Stimulated activated memory B cell treated with anti-CD40 and anti-IgM and Interleukin-4, amounts not matched to agents 10 μg/mL and 1 μg/mL and 100 μg/mL, for 72 hours (primary cell): ENCODE measurements at regions not wholly inside any gene's neighbourhood (a gene's known extent, or its start where the extent isn't known, plus 50 kb on each side); places are given as distances from the start of the nearest gene placed in this dataset.
"Not testable (repeated sequence)": the region's sequence is repeated elsewhere in the genome, so short reads cannot be mapped to it uniquely, and the experiment has no call there.

Source experiments
- ATAC-seq: fragments of 150-1000 bp; cut with Tn5 transposase; 2 replicates; pipeline ENCODE4 v1.10.0; 2021
- H3K27ac Mint-ChIP-seq: one replicate; pipeline ENCODE4 v1.8.0; 2022; ENCODE audit warnings: mild to moderate bottlenecking, mixed read lengths
- H3K27me3 Mint-ChIP-seq: one replicate; pipeline ENCODE4 v1.8.0; 2022; ENCODE audit warnings: mixed read lengths
- H3K36me3 Mint-ChIP-seq: one replicate; pipeline ENCODE4 v1.8.0; 2022; ENCODE audit warnings: mixed read lengths
- H3K4me1 Mint-ChIP-seq: one replicate; pipeline ENCODE4 v1.8.0; 2022; ENCODE audit warnings: mixed read lengths
- H3K4me3 Mint-ChIP-seq: one replicate; pipeline ENCODE4 v1.8.0; 2022; ENCODE audit warnings: mild to moderate bottlenecking, moderate library complexity, mixed read lengths
- H3K9me3 Mint-ChIP-seq: one replicate; pipeline ENCODE4 v1.8.0; 2022; ENCODE audit warnings: mixed read lengths

DNA sequence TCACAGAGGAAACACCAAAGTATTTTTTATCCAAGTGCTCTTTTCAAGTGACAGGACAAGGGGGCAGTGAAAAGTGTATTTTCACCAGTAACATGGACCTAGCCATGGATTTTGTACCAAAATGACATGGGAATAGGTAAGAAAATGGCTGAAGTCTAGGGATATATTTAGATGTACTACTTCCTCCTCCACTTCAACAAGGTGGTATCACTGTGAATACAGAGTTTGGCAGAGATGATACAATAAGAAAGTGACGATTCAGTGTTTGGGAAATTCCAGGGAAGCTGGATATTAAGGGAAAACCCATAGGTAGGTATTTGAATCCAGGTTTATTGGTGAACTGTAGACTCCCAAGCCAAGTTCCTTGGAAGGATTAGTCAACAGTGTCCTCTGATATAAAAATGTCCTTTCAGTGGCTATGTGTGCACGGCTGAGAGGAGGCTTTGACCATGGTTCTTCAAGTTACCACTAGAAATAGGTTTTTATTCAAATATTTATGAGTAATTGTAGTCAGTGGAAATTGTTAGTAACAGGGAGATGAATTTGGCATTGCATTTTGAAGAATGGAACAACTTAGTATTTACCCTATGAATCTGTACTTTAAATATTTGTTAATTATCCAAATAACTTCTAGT is 356.0 kb upstream of the CITED2 start:
- H3K27me3 Mint-ChIP-seq = peaks cover 19% of the 10 kb centered on the region
- peak; percentile 53 for ATAC-seq
- peaks cover 2% of the 10 kb centered on the region for H3K9me3 Mint-ChIP-seq
- H3K27ac Mint-ChIP-seq = no peak overlapping the region
- no peaks in the 10 kb centered on the region for H3K36me3 Mint-ChIP-seq
- H3K4me1 Mint-ChIP-seq = peaks cover 13% of the 10 kb centered on the region
- no peak overlapping the region for H3K4me3 Mint-ChIP-seq

DNA sequence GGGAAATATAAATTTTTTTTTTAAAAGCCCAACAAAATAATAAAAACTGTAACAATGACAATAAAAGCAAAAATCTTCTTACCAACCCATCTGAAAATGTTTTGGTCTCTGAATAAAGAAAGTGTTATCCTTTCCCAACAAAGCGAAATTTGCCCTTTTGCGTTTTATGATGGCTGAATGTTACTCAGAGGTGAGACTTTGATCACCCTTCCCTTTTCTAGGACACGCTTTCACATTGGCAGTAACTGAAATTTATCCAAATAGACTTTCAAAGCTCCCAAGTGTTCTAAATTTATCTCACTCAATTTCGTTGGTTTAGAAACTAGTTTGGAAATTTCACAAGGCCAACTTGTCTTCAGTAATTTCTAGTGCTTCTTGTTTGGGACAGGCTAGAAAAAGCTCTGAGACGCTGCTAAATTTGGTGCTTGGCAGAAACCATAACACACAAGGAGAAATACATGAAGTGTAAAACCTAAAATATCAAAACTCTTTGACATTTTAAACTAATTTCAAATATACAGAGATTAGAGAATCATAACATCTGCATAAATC is 354.5 kb upstream of the CITED2 start:
- no peak overlapping the region for H3K4me3 Mint-ChIP-seq

DNA sequence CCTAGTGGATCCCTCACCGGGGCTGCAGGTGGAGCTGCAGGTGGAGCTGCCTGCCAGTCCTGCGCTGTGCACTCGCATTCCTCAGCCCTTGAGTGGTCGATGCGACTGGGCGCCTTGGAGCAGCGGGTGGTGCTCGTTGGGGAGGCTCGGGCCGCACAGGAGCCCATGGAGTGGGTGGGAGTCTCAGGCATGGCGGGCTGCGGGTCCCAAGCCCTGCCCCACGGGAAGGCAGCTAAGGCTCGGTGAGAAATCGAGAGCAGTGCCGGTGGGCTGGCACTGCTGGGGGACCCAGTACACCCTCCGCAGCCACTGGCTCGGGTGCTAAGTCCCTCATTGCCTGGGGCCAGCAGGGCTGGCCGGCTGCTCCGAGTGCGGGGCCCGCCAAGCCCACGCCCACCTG is 351.8 kb upstream of the CITED2 start:
- H3K4me1 Mint-ChIP-seq, H3K27ac Mint-ChIP-seq, H3K9me3 Mint-ChIP-seq, ATAC-seq, H3K36me3 Mint-ChIP-seq, H3K4me3 Mint-ChIP-seq, H3K27me3 Mint-ChIP-seq: not testable (repeated sequence)

More for the DNA sequence above, 354.5 kb upstream of the CITED2 start:
- peaks cover 13% of the 10 kb centered on the region for H3K4me1 Mint-ChIP-seq
- no peaks in the 10 kb centered on the region for H3K36me3 Mint-ChIP-seq
- no peak overlapping the region for H3K27ac Mint-ChIP-seq
- peaks cover 11% of the 10 kb centered on the region for H3K27me3 Mint-ChIP-seq
- peaks cover 2% of the 10 kb centered on the region for H3K9me3 Mint-ChIP-seq
- ATAC-seq = no peak

DNA sequence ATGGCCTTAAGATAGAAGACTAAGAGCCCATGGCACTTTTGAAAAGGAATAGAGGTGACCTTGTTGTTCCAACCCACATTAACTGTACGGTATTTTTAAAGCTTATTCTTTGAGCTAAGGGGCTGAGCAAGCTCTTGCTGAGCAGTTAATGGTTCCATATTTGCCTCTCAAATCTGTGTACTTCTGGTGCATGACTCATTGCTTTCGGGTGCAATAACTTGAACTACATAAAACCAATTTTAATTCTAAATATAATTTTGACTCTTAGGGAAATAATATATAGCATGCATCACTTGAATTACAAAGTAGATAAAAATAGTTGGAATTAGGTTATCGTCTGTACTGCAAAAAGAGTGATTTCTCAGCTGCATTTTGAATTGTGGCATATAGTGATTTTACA is 348.1 kb upstream of the CITED2 start:
- no peak for ATAC-seq
- Mint-ChIP-seq H3K4me3 (no peak overlapping the region), H3K4me1 (no peaks in the 10 kb centered on the region), H3K27ac (no peak overlapping the region), H3K27me3 (peaks cover 10% of the 10 kb centered on the region), H3K9me3 (peaks cover 5% of the 10 kb centered on the region), H3K36me3 (no peaks in the 10 kb centered on the region)

DNA sequence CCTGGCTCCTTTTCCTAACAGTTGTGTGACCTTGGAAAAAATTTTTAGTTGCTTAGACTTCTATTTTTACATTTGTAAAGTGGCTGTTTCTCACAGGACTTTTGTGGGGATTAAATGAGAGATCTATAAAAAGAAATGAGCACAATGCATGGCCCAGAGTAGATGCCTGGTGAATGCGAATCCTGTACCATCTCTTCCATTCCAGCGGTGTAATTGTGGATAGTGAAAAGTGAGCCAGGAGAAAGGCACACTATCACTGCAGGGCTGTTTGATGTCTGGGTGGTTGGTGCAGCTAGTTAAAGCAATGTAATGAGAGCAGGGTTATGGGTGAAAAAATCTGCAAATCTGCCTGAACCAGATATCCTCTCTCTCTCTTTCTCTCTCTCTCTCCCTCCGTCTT is 347.5 kb upstream of the CITED2 start:
- no peak for ATAC-seq
- no peaks in the 10 kb centered on the region for H3K4me1 Mint-ChIP-seq
- no peak overlapping the region for H3K27ac Mint-ChIP-seq
- no peak overlapping the region for H3K4me3 Mint-ChIP-seq
- peaks cover 10% of the 10 kb centered on the region for H3K27me3 Mint-ChIP-seq
- H3K36me3 Mint-ChIP-seq = no peaks in the 10 kb centered on the region
- H3K9me3 Mint-ChIP-seq = peaks cover 5% of the 10 kb centered on the region

DNA sequence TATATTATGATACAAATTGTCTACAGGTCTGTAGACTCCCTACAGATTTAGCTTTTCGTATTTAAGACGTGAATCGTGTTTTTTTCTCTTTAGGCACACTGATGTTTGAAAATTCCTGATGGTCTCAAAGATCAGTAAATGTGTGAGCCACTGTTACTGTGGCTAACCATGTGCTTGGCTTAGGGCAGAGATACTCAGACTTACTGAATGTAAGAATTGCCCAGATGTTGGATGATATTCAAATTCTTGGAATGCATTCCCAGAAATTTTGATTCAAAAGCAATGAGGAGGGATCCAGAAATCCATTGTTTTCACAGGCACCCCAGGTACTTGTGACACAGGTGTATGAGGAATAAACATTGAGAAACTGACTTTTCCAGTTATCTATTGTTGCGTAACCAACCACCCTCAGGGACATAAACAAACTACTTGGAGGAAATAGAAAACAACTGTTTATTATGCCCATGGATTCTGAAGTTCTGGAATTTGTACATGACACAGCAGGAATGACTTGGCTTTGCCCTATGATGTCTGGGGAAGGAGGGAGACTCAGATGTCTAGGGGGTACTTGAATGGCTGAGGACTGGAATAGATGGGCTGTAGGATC is 339.6 kb upstream of the CITED2 start:
- no peaks in the 10 kb centered on the region for H3K36me3 Mint-ChIP-seq
- ATAC-seq = no peak
- no peaks in the 10 kb centered on the region for H3K4me1 Mint-ChIP-seq
- peaks cover 8% of the 10 kb centered on the region for H3K27me3 Mint-ChIP-seq
- no peak overlapping the region for H3K4me3 Mint-ChIP-seq
- H3K9me3 Mint-ChIP-seq = no peaks in the 10 kb centered on the region
- H3K27ac Mint-ChIP-seq = no peak overlapping the region

DNA sequence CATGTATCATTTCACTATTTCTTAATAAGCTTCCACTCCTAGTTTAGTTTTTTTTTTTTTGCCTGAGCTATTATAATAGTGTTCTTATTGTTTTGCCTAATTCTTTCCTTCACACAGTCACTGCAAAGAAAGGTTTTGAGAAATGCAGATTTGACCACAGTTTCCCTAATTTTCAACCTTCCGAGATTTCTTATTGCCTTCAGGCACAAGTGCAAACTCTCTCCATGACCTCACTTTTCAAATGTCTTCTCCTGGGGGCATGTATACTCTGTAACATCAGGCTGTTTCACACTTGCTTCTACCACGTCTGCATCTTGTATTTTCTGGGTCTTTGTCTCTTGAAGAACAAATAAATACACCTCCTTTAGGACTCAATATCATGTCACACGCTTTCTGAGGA is 339.0 kb upstream of the CITED2 start:
- Mint-ChIP-seq H3K4me1 (no peaks in the 10 kb centered on the region), H3K27me3 (peaks cover 8% of the 10 kb centered on the region), H3K36me3 (no peaks in the 10 kb centered on the region), H3K4me3 (no peak overlapping the region), H3K27ac (no peak overlapping the region), H3K9me3 (no peaks in the 10 kb centered on the region)
- no peak for ATAC-seq

DNA sequence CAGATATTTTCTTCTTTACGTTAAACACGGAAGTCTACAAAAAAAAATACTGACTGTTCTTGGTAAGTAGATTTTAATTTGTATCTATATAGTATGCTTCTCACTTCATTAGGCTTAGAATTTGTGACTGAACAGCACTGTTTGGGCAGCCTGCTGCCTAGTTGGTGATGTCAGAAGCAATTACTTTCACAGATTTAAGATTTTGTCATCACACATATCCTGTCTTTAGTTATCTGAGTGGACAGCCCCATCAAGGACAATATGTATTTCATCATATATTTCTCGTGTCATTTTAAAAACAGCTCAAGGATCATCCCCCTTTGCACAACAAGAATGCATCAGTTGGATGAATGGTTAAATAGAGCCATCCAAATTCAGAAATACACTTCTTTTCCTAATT is 338.4 kb upstream of the CITED2 start:
- H3K4me1 Mint-ChIP-seq = no peaks in the 10 kb centered on the region
- H3K27ac Mint-ChIP-seq = no peak overlapping the region
- no peaks in the 10 kb centered on the region for H3K36me3 Mint-ChIP-seq
- H3K9me3 Mint-ChIP-seq = no peaks in the 10 kb centered on the region
- ATAC-seq = no peak
- no peak overlapping the region for H3K4me3 Mint-ChIP-seq
- H3K27me3 Mint-ChIP-seq = peaks cover 8% of the 10 kb centered on the region

DNA sequence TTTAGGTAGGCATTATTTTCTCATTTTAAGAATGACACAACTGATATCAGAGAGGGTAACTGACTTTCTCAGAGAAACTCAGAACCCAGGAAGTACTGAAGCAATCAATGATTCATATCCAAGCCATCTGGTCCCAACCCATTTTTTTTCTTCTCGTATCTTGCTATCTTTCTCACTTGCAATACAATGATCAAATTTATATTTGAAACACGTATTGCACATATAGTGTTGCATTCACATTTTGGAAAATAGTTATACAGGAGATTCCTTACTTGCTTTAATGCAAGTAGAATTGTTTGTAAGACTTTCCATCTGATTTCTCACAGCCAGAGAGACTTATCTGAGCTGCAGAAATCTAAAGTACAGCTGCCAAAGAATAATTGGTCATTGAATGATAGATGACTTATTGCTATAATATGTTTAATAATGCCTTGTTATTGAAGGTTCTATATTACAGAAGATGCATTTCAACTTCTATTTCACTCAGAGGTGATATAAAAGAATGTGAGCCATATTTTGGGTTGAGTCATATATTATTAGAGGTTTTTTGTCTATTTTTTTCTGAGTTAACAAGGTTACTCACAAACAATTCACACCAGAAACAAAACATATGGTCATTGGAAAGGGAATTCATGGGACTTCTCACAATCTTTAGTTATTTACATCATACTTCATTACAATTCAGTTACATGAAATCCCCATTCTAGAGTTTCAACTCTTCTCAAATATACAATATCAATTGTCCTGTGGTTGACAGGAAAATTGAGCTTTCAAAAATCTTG is 337.5 kb upstream of the CITED2 start:
- H3K9me3 Mint-ChIP-seq = no peaks in the 10 kb centered on the region
- peaks cover 8% of the 10 kb centered on the region for H3K27me3 Mint-ChIP-seq
- ATAC-seq = no peak
- no peak overlapping the region for H3K4me3 Mint-ChIP-seq
- H3K27ac Mint-ChIP-seq = no peak overlapping the region
- H3K36me3 Mint-ChIP-seq = no peaks in the 10 kb centered on the region
- H3K4me1 Mint-ChIP-seq = no peaks in the 10 kb centered on the region

DNA sequence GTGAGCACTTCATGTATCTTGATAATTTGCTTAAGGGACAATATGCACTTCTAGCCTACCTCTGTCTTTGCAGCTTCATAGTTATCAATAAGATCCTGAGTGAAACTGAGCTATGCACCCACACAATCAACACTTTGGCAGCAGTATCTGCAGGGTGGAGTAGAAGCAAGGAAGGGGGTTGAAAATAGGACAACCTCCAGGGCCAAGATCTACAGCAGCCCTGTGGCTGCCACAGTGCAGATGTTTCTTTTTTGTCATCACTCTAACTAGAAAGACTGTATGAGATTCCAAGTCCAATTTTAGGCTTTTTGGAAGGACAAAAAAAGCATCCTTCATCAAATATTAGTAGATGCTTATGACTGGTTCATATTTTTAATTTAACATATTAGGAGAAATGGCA is 336.1 kb upstream of the CITED2 start:
- Mint-ChIP-seq H3K36me3 (no peaks in the 10 kb centered on the region), H3K9me3 (peaks cover 5% of the 10 kb centered on the region), H3K27ac (no peak overlapping the region), H3K4me1 (no peaks in the 10 kb centered on the region), H3K27me3 (peaks cover 8% of the 10 kb centered on the region), H3K4me3 (no peak overlapping the region)
- no peak for ATAC-seq

DNA sequence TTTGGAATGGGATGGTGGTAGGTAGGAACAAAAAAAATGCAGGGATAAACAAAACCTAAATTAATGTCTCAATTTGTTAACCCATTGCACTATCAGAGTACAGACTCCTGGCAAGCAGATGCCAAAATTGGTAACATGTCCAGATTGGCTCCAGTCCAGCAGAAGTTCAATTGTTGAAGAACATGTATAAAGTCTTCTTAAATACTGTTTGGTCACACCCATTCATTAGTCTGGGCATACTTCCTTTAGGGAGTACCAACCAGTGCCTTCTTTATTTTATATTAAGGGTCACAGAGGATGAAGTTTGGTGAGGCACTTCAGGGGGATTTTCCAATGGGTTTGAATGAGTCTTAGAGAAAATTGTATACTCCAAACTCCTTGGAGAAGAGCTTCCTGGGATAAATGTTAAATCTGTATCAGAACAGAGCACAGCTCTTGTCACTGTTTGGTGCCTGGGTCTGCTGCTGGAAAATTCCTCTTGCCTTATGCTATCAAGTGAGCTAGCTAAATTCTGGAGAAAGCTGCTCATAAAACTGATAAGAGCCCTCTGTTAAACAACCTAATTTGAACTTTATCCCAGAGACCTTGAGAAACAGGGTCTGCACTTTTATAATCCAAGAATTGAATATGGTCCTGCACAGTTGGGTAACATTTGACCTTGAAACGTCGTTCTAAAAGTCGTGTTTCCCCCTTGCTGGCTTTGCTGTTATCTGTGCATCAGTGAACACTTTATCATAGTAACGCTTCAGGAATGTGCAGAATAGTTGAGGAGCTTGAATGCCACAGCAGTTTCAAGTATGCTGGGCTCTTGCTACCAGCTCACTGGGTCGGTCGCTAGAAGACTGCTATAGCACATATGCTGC is 334.1 kb upstream of the CITED2 start:
- H3K27ac Mint-ChIP-seq = no peak overlapping the region
- H3K4me1 Mint-ChIP-seq = no peaks in the 10 kb centered on the region
- no peaks in the 10 kb centered on the region for H3K36me3 Mint-ChIP-seq
- no peak overlapping the region for H3K4me3 Mint-ChIP-seq
- ATAC-seq = no peak
- peaks cover 8% of the 10 kb centered on the region for H3K27me3 Mint-ChIP-seq
- peaks cover 6% of the 10 kb centered on the region for H3K9me3 Mint-ChIP-seq

DNA sequence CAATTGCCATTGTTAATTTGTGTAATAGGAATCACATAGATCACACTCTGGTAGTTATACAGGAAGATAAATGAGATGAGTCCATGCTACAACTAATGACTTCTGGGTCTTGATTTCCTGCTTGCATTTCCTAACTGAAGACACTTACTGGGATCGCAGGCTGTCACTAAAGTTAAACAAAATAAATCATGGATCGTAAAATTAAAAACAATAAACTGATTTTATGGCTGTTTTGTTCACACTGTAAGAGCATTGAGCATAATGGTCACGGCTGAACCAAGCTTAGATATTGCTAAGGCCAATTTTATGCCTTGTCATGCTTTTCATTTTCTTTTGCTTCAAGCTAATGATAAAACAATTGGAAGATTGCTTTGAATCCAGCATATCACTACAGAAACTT is 332.5 kb upstream of the CITED2 start:
- Mint-ChIP-seq H3K36me3 (no peaks in the 10 kb centered on the region), H3K27ac (no peak overlapping the region), H3K9me3 (peaks cover 6% of the 10 kb centered on the region), H3K27me3 (peaks cover 8% of the 10 kb centered on the region), H3K4me1 (no peaks in the 10 kb centered on the region), H3K4me3 (no peak overlapping the region)
- no peak for ATAC-seq

DNA sequence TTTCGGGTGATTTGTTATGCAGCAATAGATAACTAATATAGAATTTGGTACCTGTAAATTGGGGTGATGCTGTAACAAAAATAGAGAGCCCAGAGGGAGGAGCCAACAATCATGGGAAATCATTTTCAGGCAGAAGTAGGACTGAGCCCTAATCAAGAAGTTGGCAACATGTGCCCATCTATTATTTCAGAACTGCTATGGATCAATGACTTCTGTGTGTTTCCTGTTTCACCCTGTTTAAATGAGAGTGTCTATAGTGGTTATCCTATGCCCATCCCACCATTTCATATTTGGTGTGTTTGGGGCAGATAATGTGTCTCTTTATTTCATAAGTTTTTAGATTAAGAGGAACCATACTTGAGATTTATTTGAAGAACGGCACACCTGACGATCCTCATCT is 330.8 kb upstream of the CITED2 start:
- no peaks in the 10 kb centered on the region for H3K36me3 Mint-ChIP-seq
- no peak overlapping the region for H3K27ac Mint-ChIP-seq
- H3K27me3 Mint-ChIP-seq = no peaks in the 10 kb centered on the region
- peaks cover 6% of the 10 kb centered on the region for H3K9me3 Mint-ChIP-seq
- H3K4me1 Mint-ChIP-seq = no peaks in the 10 kb centered on the region
- no peak overlapping the region for H3K4me3 Mint-ChIP-seq
- ATAC-seq = no peak

DNA sequence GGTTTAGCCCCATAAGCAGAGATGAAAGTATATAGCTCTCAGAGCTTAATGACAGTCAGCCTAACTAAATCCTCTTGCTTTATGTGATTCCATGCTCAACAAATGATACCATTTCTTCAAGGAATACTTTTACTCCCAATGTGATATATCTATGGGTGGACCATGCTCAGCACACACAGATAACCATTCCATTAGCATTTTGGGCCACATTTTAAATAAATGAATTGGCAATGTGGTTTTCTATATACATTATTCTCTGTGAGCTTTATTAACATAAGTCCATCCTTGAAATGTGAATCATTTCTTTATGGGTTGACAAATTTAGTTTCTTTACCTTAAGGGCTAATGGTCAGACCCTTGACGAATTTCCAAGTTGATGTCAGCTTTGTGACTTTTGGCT is 329.3 kb upstream of the CITED2 start:
- no peak for ATAC-seq
- H3K27ac Mint-ChIP-seq = no peak overlapping the region
- H3K27me3 Mint-ChIP-seq = no peaks in the 10 kb centered on the region
- no peaks in the 10 kb centered on the region for H3K36me3 Mint-ChIP-seq
- peaks cover 6% of the 10 kb centered on the region for H3K9me3 Mint-ChIP-seq
- H3K4me1 Mint-ChIP-seq = no peaks in the 10 kb centered on the region
- no peak overlapping the region for H3K4me3 Mint-ChIP-seq

DNA sequence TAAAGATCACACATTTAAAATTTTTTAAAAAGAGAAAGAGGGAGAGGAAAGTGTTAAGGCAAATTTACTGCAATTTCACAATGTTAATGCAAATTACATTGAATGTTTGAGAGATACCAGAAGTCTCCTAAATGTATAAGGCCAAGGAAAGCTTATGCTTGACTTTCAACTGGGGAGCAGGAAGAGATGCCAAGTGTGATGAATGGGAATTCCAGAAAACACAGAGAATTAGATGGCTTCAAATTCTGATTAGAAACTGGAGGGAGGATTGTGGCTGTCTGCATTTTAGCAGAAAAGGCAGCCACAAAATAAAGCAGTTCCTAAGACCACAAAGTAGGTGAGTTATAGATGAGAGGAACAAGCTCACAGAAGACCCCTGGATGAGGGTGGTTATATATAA is 328.3 kb upstream of the CITED2 start:
- Mint-ChIP-seq H3K27ac (no peak overlapping the region), H3K4me1 (no peaks in the 10 kb centered on the region), H3K9me3 (peaks cover 6% of the 10 kb centered on the region), H3K27me3 (no peaks in the 10 kb centered on the region), H3K36me3 (no peaks in the 10 kb centered on the region), H3K4me3 (no peak overlapping the region)
- no peak for ATAC-seq
